Spleen (tissue), 7 donors: ENCODE measurements at regions not wholly inside any gene's neighbourhood (a gene's known extent, or its start where the extent isn't known, plus 50 kb on each side); places are given as distances from the start of the nearest gene placed in this dataset.

Experiments
- POLR2A ChIP-seq, 3 donors: fragments of 450-650 bp; IDR thresholded peaks; one replicate each; pipeline ENCODE4 v1.5.1; 2017; ENCODE audit warnings: antibody characterized with exemption in 3 of 3, mild to moderate bottlenecking in 1 of 3
- TF ChIP-seq, protein P1 (sequence below), 11 experiments: fragments of 200-600 bp in 7 of 11; fragments of 450-650 bp in 4 of 11; sonication (generic) in 4 of 11; IDR thresholded peaks in 8 of 11; conservative IDR thresholded peaks in 3 of 11; 1 replicate in 7 of 11; 2 replicates in 4 of 11; pipeline versions ENCODE4 v1.4.0 to v1.8.0; 2016 to 2021; ENCODE audit warnings: antibody characterized with exemption in 11 of 11, inconsistent platforms in 4 of 11, mild to moderate bottlenecking in 1 of 11
- donor health status: DM: no; HTN: no; CAD: no; lungs with moderate emphysema.
- donor health status: DM: no; HTN: no; CAD: no.
- donor health status: DM: no; HTN: no; CAD: no.

DNA sequence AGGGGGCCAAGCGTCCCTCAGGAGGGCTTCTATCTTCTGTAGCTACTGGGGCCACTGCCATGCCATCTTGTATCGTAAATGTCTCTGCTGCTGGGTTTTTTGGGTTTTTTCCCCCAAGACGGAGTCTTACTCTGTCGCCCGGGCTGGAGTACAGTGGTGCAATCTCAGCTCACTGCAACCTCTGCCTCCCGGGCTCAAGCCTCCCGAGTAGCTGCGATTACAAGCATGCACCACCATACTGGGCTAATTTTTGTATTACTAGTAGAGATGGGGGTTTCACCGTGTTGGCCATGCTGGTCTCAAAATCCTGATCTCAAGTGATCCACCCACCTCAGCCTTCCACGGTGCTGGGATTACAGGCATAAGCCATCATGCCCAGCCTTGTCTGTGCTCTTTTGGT, 111.3 kb upstream of the LOC128125822 start:
- TF ChIP-seq, protein P1, sequence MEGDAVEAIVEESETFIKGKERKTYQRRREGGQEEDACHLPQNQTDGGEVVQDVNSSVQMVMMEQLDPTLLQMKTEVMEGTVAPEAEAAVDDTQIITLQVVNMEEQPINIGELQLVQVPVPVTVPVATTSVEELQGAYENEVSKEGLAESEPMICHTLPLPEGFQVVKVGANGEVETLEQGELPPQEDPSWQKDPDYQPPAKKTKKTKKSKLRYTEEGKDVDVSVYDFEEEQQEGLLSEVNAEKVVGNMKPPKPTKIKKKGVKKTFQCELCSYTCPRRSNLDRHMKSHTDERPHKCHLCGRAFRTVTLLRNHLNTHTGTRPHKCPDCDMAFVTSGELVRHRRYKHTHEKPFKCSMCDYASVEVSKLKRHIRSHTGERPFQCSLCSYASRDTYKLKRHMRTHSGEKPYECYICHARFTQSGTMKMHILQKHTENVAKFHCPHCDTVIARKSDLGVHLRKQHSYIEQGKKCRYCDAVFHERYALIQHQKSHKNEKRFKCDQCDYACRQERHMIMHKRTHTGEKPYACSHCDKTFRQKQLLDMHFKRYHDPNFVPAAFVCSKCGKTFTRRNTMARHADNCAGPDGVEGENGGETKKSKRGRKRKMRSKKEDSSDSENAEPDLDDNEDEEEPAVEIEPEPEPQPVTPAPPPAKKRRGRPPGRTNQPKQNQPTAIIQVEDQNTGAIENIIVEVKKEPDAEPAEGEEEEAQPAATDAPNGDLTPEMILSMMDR (IDR thresholded peaks at IDR 0.05 in 8 of 11, conservative IDR thresholded peaks at IDR 0.05 in 3 of 11) = no peak
- no peak for TF ChIP-seq POLR2A (IDR thresholded peaks at IDR 0.05)
